GM12891 (cell line): ENCODE measurements at regions not wholly inside any gene's neighbourhood (a gene's known extent, or its start where the extent isn't known, plus 50 kb on each side); places are given as distances from the start of the nearest gene placed in this dataset.

ENCODE experiments used
- POLR2A ChIP-seq: IDR thresholded peaks from 2 replicates; pipeline ENCODE4 v1.6.1; 2011; ENCODE audit warnings: low read depth, low read length, control low read depth
- POLR2AphosphoS5 ChIP-seq: IDR thresholded peaks from 2 replicates; pipeline ENCODE4 v1.6.1; 2011; ENCODE audit warnings: low read depth, low read length, control low read depth
- TAF1 ChIP-seq: IDR thresholded peaks from 2 replicates; pipeline ENCODE4 v1.6.1; 2011; ENCODE audit warnings: low read depth, low read length, control low read depth

DNA sequence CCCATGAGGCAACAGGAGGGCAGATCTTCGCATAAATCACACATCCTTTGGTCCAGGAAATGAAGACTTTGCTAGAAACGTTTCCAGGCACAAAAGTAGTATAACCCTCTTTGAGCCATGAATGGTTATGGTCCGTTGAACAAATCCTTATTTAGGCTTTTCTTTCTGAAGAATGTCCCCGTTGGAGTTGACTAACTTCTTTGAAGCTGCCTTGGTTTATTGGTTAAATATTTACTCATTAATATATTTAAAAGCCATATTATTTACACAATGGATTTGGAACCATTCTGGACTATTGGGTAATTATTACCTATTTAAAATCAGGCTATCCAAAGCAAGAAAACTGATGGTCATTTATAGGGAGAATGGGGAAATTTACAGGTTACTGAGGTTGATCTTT is 347.6 kb upstream of the SLC30A5 start:
- no peak for TF ChIP-seq POLR2A
- no peak for TF ChIP-seq POLR2AphosphoS5
- no peak for TF ChIP-seq TAF1
